ENCODE measurements at regions not wholly inside any gene's neighbourhood (a gene's known extent, or its start where the extent isn't known, plus 50 kb on each side); places are given as distances from the start of the nearest gene placed in this dataset.

- TF ChIP-seq CTCF (IDR thresholded peaks at IDR 0.05) (no peak), POLR2A (IDR thresholded peaks at IDR 0.05) (no peak), POLR2AphosphoS5 (IDR thresholded peaks at IDR 0.05; ENCODE audit: insufficient read depth in 1 of 2, low read depth in 1 of 2) (no peak)
Measured at GRCh38 chr1:199082778-199083389, 444.0 kb downstream of the PTPRC start.

All from vagina (tissue), 2 donors.